Esophagus squamous epithelium (tissue), 4 donors: ENCODE measurements at regions not wholly inside any gene's neighbourhood (a gene's known extent, or its start where the extent isn't known, plus 50 kb on each side); places are given as distances from the start of the nearest gene placed in this dataset.

Source experiments
- CTCF ChIP-seq, 6 experiments: fragments of 450-650 bp in 4 of 6; fragments of 200-600 bp in 2 of 6; sonication (generic) in 2 of 6; IDR thresholded peaks; one replicate each; pipeline ENCODE4 v1.5.1; 2016 to 2019; ENCODE audit warnings: antibody characterized with exemption in 6 of 6, mild to moderate bottlenecking in 4 of 6, moderate library complexity in 4 of 6
- POLR2A ChIP-seq, 4 donors: fragments of 450-650 bp; IDR thresholded peaks; one replicate each; pipeline ENCODE4 v1.6.1; 2017; ENCODE audit warnings: antibody characterized with exemption in 4 of 4, mild to moderate bottlenecking in 4 of 4, moderate library complexity in 3 of 4

- no peak for TF ChIP-seq CTCF (IDR thresholded peaks at IDR 0.05)
- TF ChIP-seq POLR2A (IDR thresholded peaks at IDR 0.05) = no peak
Observed at GRCh38 chr4:26171941-26172340, 148.9 kb upstream of the RBPJ start.
